HL-60 (cell line): ENCODE measurements at regions not wholly inside any gene's neighbourhood (a gene's known extent, or its start where the extent isn't known, plus 50 kb on each side); places are given as distances from the start of the nearest gene placed in this dataset.
"Not testable (repeated sequence)": the region's sequence is repeated elsewhere in the genome, so short reads cannot be mapped to it uniquely, and the experiment has no call there.

Experiments
- CTCF ChIP-seq: IDR thresholded peaks from one replicate; pipeline ENCODE4 v1.5.1; 2011; ENCODE audit warnings: low read length, control low read depth, inconsistent platforms; ENCODE audit not compliant: insufficient read depth
- POLR2AphosphoS5 ChIP-seq: IDR thresholded peaks from 2 replicates; pipeline ENCODE4 v1.6.1; 2012; ENCODE audit warnings: low read depth
- REST ChIP-seq: IDR thresholded peaks from 2 replicates; pipeline ENCODE4 v1.6.1; 2012; ENCODE audit warnings: low read depth; ENCODE audit not compliant: insufficient replicate concordance
- SPI1 ChIP-seq: IDR thresholded peaks from 2 replicates; pipeline ENCODE4 v1.6.1; 2012; ENCODE audit warnings: low read depth, mild to moderate bottlenecking, borderline replicate concordance

GRCh38 chr12:124161402-124161801 is 133.5 kb upstream of the RFLNA start:
- not testable (repeated sequence) for TF ChIP-seq CTCF, REST, SPI1, POLR2AphosphoS5
